Hepatocyte (in vitro differentiated cells): ENCODE measurements at regions not wholly inside any gene's neighbourhood (a gene's known extent, or its start where the extent isn't known, plus 50 kb on each side); places are given as distances from the start of the nearest gene placed in this dataset.
A peak's percentile ranks its signal among the peaks of the same experiment; 100 is the strongest.

Source experiments
- DNase-seq: peaks from one replicate; pipeline ENCODE4 v3.0.0-alpha.2; 2016; ENCODE audit warnings: low spot score
- H2AFZ ChIP-seq: fragments of 200-600 bp; sonication (generic); 2 replicates; pipeline ENCODE4 v1.6.0; 2016; ENCODE audit warnings: antibody characterized with exemption, mild to moderate bottlenecking
- H3K27ac ChIP-seq: fragments of 200-600 bp; sonication (generic); 2 replicates; pipeline ENCODE4 v1.5.1; 2016; ENCODE audit warnings: mild to moderate bottlenecking
- H3K27me3 ChIP-seq: fragments of 200-600 bp; sonication (generic); 2 replicates; pipeline ENCODE4 v1.6.1; 2016
- H3K36me3 ChIP-seq: fragments of 200-600 bp; sonication (generic); replicated peaks from 2 replicates; pipeline ENCODE4 v1.5.1; 2016; ENCODE audit warnings: low read depth; ENCODE audit not compliant: insufficient read depth
- H3K4me1 ChIP-seq: fragments of 200-600 bp; sonication (generic); 2 replicates; pipeline ENCODE4 v1.5.1; 2016; ENCODE audit warnings: mild to moderate bottlenecking, moderate library complexity; ENCODE audit not compliant: insufficient read depth
- H3K4me2 ChIP-seq: fragments of 200-600 bp; sonication (generic); 2 replicates; pipeline ENCODE4 v1.6.0; 2016
- H3K4me3 ChIP-seq: fragments of 200-600 bp; sonication (generic); 2 replicates; pipeline ENCODE4 v1.5.1; 2016; ENCODE audit warnings: mild to moderate bottlenecking
- H3K79me2 ChIP-seq: fragments of 200-600 bp; sonication (generic); 2 replicates; pipeline ENCODE4 v1.6.0; 2017; ENCODE audit warnings: mild to moderate bottlenecking
- H3K9me2 ChIP-seq: fragments of 200-600 bp; sonication (generic); replicated peaks from 2 replicates; pipeline ENCODE4 v1.6.0; 2017; ENCODE audit warnings: mild to moderate bottlenecking; ENCODE audit not compliant: insufficient read depth
- H3K9me3 ChIP-seq: fragments of 200-600 bp; sonication (generic); 2 replicates; pipeline ENCODE4 v1.5.1; 2016; ENCODE audit warnings: low read depth, mild to moderate bottlenecking
- H4K20me1 ChIP-seq: fragments of 200-600 bp; sonication (generic); 2 replicates; pipeline ENCODE4 v1.6.0; 2016; ENCODE audit warnings: mild to moderate bottlenecking; ENCODE audit not compliant: insufficient read depth, poor library complexity, severe bottlenecking
- CTCF ChIP-seq: fragments of 200-600 bp; sonication (generic); IDR thresholded peaks from 2 replicates; pipeline ENCODE4 v1.5.1; 2016; ENCODE audit warnings: antibody characterized with exemption, mild to moderate bottlenecking; ENCODE audit not compliant: poor library complexity
- EZH2 ChIP-seq: fragments of 200-600 bp; sonication (generic); IDR thresholded peaks from 2 replicates; pipeline ENCODE4 v1.6.1; 2016; ENCODE audit warnings: antibody characterized with exemption, mild to moderate bottlenecking, borderline replicate concordance
- EZH2phosphoT487 ChIP-seq: fragments of 200-600 bp; sonication (generic); IDR thresholded peaks from one replicate; pipeline ENCODE4 v1.6.1; 2018; ENCODE audit warnings: antibody characterized with exemption, mild to moderate bottlenecking, low read depth, moderate library complexity; ENCODE audit not compliant: unreplicated experiment, severe bottlenecking
- WGBS: methylation state at CpG from one replicate; pipeline ENCODE4 v1.1.6; 2016; ENCODE audit warnings: low lambda C conversion rate; ENCODE audit errors: missing lambda C conversion rate; 5-methylcytosine and 5-hydroxymethylcytosine counted together

DNA sequence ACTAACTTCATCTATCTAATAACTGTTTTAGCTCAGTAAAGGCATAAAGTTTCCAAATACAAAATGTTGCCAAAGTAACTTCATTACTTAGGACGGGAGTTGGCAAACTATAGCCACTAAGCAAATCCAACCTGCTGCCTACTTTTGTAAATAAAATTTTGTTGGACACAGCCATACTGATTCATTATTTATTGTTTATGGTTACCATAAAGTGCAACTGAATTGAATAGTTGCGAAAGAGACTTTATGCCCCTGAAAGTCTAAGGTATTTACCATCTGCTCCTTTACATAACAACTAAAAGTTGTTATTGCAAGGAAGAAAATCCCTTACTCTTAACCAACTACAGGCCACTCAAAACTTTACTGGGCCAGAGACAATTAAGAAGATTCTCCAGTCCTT is 256.7 kb upstream of the RBBP8 start:
- TF ChIP-seq EZH2 = no peak
- no peak for TF ChIP-seq EZH2phosphoT487
- TF ChIP-seq CTCF = no peak
- H3K27ac ChIP-seq = peak overlapping the region; percentile 15
- H3K9me3 ChIP-seq = no peaks in the 10 kb centered on the region
- H3K79me2 ChIP-seq = no peaks in the 10 kb centered on the region
- no peak overlapping the region for H2AFZ ChIP-seq
- no peaks in the 10 kb centered on the region for H4K20me1 ChIP-seq
- WGBS = 91% methylated on average over 2 of the region's 2 CpGs
- H3K36me3 ChIP-seq = no peaks in the 10 kb centered on the region
- no peak overlapping the region for H3K4me3 ChIP-seq
- DNase-seq = no peak
- H3K4me2 ChIP-seq = no peak overlapping the region
- no peaks in the 10 kb centered on the region for H3K27me3 ChIP-seq
- peaks cover 6% of the 10 kb centered on the region for H3K4me1 ChIP-seq
- no peaks in the 10 kb centered on the region for H3K9me2 ChIP-seq

GRCh38 chr18:22678486-22678885 is 254.6 kb upstream of the RBBP8 start:
- no peaks in the 10 kb centered on the region for H3K27me3 ChIP-seq
- H3K27ac ChIP-seq = no peak overlapping the region
- 100% methylated on average over 1 of the region's 1 CpG for WGBS
- H3K79me2 ChIP-seq = no peaks in the 10 kb centered on the region
- no peak for DNase-seq
- no peak overlapping the region for H3K4me3 ChIP-seq
- no peak overlapping the region for H2AFZ ChIP-seq
- no peak overlapping the region for H3K4me2 ChIP-seq
- TF ChIP-seq EZH2phosphoT487 (no peak), EZH2 (no peak), CTCF (no peak)
- no peaks in the 10 kb centered on the region for H3K9me3 ChIP-seq
- H4K20me1 ChIP-seq = no peaks in the 10 kb centered on the region
- H3K9me2 ChIP-seq = no peaks in the 10 kb centered on the region
- H3K4me1 ChIP-seq = peaks cover 21% of the 10 kb centered on the region
- no peaks in the 10 kb centered on the region for H3K36me3 ChIP-seq

- H3K36me3 ChIP-seq = no peaks in the 10 kb centered on the region
- no peak overlapping the region for H3K4me2 ChIP-seq
- H3K4me1 ChIP-seq = peaks cover 29% of the 10 kb centered on the region
- TF ChIP-seq EZH2phosphoT487 (no peak), CTCF (no peak), EZH2 (no peak)
- H3K27me3 ChIP-seq = no peaks in the 10 kb centered on the region
- no peak overlapping the region for H3K4me3 ChIP-seq
- H4K20me1 ChIP-seq = no peaks in the 10 kb centered on the region
- H3K9me3 ChIP-seq = no peaks in the 10 kb centered on the region
- no peaks in the 10 kb centered on the region for H3K9me2 ChIP-seq
- no peak overlapping the region for H2AFZ ChIP-seq
- no peaks in the 10 kb centered on the region for H3K79me2 ChIP-seq
- H3K27ac ChIP-seq = peak overlapping the region; percentile 97
- no peak for DNase-seq
Measured at GRCh38 chr18:22680944-22681343, 252.2 kb upstream of the RBBP8 start.

- peak overlapping the region; percentile 97 for H3K27ac ChIP-seq
- TF ChIP-seq CTCF (no peak), EZH2phosphoT487 (no peak), EZH2 (no peak)
- no peaks in the 10 kb centered on the region for H3K27me3 ChIP-seq
- H3K9me2 ChIP-seq = no peaks in the 10 kb centered on the region
- H3K79me2 ChIP-seq = no peaks in the 10 kb centered on the region
- H3K4me3 ChIP-seq = no peak overlapping the region
- no peaks in the 10 kb centered on the region for H3K9me3 ChIP-seq
- no peak overlapping the region for H3K4me2 ChIP-seq
- H3K4me1 ChIP-seq = peaks cover 29% of the 10 kb centered on the region
- no peak for DNase-seq
- H2AFZ ChIP-seq = no peak overlapping the region
- H4K20me1 ChIP-seq = no peaks in the 10 kb centered on the region
- H3K36me3 ChIP-seq = no peaks in the 10 kb centered on the region
- 28% methylated on average over 2 of the region's 2 CpGs for WGBS
Measured at GRCh38 chr18:22681908-22682307, 251.2 kb upstream of the RBBP8 start.
